T-helper 1 cell treated with Interleukin-12 subunit alpha and Interleukin-12 subunit beta and Interleukin-4 antibody, amounts not matched to agents 30 μg/mL and 1 μg/mL, for 36 hours (primary cell): ENCODE measurements at regions not wholly inside any gene's neighbourhood (a gene's known extent, or its start where the extent isn't known, plus 50 kb on each side); places are given as distances from the start of the nearest gene placed in this dataset.
"Not testable (repeated sequence)": the region's sequence is repeated elsewhere in the genome, so short reads cannot be mapped to it uniquely, and the experiment has no call there.

Experiments used
- H3K27ac Mint-ChIP-seq: one replicate; pipeline ENCODE4 v1.8.0; 2021; ENCODE audit warnings: mild to moderate bottlenecking, mixed read lengths
- H3K27me3 Mint-ChIP-seq: one replicate; pipeline ENCODE4 v1.8.0; 2021; ENCODE audit warnings: low read depth, mixed read lengths
- H3K36me3 Mint-ChIP-seq: one replicate; pipeline ENCODE4 v1.8.0; 2021; ENCODE audit warnings: low read depth, mixed read lengths
- H3K4me1 Mint-ChIP-seq: one replicate; pipeline ENCODE4 v1.8.0; 2021; ENCODE audit warnings: low read depth, mixed read lengths
- H3K4me3 Mint-ChIP-seq: one replicate; pipeline ENCODE4 v1.8.0; 2021; ENCODE audit warnings: mild to moderate bottlenecking, moderate library complexity, mixed read lengths
- H3K9me3 Mint-ChIP-seq: one replicate; pipeline ENCODE4 v1.8.0; 2021; ENCODE audit warnings: mixed read lengths

DNA sequence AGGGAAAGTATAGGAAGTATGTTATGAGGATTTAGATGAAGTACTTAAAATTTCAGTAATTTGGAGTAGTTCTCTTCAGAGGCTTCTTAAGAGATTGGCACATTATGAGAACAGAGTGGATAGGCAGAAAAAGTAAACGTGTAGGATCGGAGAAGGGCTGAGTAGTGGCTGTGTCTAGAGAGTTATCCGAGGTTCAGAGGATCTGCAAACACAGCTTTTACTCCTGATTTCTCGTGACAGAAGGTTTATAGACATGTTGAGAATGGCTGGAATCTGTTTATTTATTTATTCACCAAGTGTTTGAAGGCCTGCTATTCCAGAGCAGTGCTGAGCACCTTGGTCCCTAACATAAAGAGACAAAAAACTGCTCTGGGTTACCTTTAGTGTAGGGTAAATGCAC is 51.4 kb upstream of the NIPA1 start:
- not testable (repeated sequence) for H3K4me1 Mint-ChIP-seq

DNA sequence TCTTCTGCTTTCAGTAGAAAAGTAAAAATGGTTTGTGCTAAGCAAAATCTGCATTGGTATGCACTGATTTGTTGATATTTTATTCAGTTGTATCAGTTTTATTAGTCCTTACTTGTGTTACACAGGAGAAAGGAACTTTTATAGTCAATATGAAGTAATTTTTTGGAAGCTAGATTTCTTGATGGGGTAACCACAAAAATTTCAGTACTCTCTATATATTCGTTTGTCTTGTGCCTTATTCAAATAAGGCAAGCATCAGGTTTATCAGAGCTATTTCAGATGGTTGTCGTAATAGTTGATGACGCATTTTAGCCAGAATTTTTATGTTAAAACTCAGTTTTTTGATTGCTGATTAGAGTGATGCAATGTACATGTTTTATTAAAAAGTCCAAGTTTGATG is 50.7 kb upstream of the NIPA1 start:
- H3K4me3 Mint-ChIP-seq, result no peak overlapping the region
- H3K27ac Mint-ChIP-seq, result no peak overlapping the region
- no peaks in the 10 kb centered on the region for H3K36me3 Mint-ChIP-seq
- H3K4me1 Mint-ChIP-seq, result peaks cover 3% of the 10 kb centered on the region
- no peaks in the 10 kb centered on the region for H3K9me3 Mint-ChIP-seq
- peaks cover 38% of the 10 kb centered on the region for H3K27me3 Mint-ChIP-seq

More for the DNA sequence above, 51.4 kb upstream of the NIPA1 start:
- H3K4me3 Mint-ChIP-seq, H3K9me3 Mint-ChIP-seq, H3K36me3 Mint-ChIP-seq, H3K27ac Mint-ChIP-seq: not testable (repeated sequence)
- H3K27me3 Mint-ChIP-seq, result peaks cover 34% of the 10 kb centered on the region

DNA sequence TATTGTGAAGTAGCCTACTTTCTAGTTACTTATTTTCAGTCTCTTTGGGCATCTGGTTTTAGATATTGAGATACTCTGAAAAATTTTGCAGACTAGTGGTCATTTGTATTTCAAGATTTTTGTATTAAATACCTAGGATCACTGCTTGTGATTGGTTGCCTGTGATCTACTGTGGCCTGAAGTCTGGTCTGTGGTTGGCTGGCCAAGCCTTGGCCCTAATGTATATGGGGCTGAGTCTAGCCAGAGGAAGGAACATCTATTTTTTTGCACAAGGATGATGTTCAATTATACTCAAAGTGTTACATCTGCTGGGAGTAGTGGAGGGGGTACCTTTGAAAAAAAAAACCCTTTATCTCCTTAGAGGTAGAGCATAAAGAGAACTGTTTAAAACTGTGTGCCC is 50.2 kb upstream of the NIPA1 start:
- not testable (repeated sequence) for H3K36me3 Mint-ChIP-seq, H3K9me3 Mint-ChIP-seq, H3K27ac Mint-ChIP-seq, H3K4me3 Mint-ChIP-seq, H3K4me1 Mint-ChIP-seq
- H3K27me3 Mint-ChIP-seq, result peaks cover 38% of the 10 kb centered on the region
